GM12865 (cell line): ENCODE measurements at regions not wholly inside any gene's neighbourhood (a gene's known extent, or its start where the extent isn't known, plus 50 kb on each side); places are given as distances from the start of the nearest gene placed in this dataset.
A peak's percentile ranks its signal among the peaks of the same experiment; 100 is the strongest.
"Not testable (repeated sequence)": the region's sequence is repeated elsewhere in the genome, so short reads cannot be mapped to it uniquely, and the experiment has no call there.

Experiments
- DNase-seq: peaks from one replicate; pipeline ENCODE4 v3.0.0; 2010; ENCODE audit warnings: low read depth
- H3K4me3 ChIP-seq: 2 replicates; pipeline ENCODE4 v1.5.1; 2011; ENCODE audit warnings: mild to moderate bottlenecking, low read depth, low read length, control low read depth
- TF ChIP-seq, protein P1 (sequence below): IDR thresholded peaks from 2 replicates; pipeline ENCODE4 v1.5.1; 2011; ENCODE audit warnings: low read length, control low read depth, low read depth, inconsistent platforms; ENCODE audit not compliant: insufficient read depth; ENCODE audit errors: missing control alignments

GRCh38 chr5:116772806-116773205, 198.2 kb upstream of the SEMA6A start:
- H3K4me3 ChIP-seq = no peak overlapping the region
- TF ChIP-seq, protein P1, sequence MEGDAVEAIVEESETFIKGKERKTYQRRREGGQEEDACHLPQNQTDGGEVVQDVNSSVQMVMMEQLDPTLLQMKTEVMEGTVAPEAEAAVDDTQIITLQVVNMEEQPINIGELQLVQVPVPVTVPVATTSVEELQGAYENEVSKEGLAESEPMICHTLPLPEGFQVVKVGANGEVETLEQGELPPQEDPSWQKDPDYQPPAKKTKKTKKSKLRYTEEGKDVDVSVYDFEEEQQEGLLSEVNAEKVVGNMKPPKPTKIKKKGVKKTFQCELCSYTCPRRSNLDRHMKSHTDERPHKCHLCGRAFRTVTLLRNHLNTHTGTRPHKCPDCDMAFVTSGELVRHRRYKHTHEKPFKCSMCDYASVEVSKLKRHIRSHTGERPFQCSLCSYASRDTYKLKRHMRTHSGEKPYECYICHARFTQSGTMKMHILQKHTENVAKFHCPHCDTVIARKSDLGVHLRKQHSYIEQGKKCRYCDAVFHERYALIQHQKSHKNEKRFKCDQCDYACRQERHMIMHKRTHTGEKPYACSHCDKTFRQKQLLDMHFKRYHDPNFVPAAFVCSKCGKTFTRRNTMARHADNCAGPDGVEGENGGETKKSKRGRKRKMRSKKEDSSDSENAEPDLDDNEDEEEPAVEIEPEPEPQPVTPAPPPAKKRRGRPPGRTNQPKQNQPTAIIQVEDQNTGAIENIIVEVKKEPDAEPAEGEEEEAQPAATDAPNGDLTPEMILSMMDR = no peak
- no peak for DNase-seq

GRCh38 chr5:116772152-116772501, 197.5 kb upstream of the SEMA6A start:
- DNase-seq = no peak
- no peak overlapping the region for H3K4me3 ChIP-seq
- TF ChIP-seq, protein P1 = no peak

DNA sequence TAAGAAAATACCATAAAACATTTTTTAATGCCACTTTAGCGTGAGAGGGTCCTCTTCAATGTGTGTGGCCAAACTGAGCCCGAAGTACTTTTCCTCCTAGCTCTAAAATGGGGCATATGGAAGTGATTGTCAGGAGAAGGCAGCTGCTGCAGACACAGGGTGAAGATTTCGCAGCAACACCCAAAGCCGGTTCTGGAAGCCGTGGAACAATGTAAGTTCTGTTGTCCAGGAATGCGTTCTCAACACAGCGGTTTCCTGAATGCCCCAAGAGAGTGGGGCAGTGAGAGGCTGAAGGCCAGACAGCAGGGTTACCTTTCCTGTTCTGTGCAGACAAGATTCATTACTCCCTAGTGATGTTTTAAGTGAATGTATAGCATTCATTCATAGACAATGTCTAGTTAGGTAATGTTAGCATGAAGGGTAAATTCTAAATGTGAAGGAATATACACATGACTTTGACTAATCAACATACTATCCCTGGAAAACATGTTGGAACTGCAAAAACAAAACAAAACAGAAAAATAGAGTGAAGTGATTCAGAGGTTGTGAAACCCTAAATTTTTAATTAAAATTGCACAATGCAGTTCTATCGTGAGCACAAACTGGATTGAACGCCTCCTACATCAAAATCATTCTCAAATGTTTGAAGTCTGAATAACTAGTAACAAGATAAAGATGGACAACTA, 197.0 kb upstream of the SEMA6A start:
- no peak overlapping the region for H3K4me3 ChIP-seq
- no peak for DNase-seq
- TF ChIP-seq, protein P1 = no peak

DNA sequence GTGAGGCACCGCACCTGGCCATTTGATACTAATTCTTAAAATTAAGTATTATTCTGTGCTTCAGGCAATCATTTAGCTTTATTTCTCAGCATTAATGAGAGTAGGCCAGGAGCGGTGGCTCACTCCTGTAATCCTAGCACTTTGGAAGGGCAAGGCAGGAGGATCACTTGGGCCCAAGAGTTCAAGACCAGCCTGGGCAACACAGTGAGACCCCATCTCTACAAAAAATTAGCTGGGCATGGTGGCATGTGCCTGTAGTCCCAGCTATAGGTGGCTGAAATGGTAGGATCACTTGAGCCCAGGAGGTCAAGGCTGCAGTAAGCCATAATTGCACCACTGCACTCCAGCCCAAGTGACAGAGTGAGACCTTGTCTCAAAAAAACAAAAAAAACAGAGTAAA, 195.3 kb upstream of the SEMA6A start:
- H3K4me3 ChIP-seq, DNase-seq: not testable (repeated sequence)

GRCh38 chr5:116769470-116769869, 194.8 kb upstream of the SEMA6A start:
- TF ChIP-seq, protein P1 = no peak
- no peak overlapping the region for H3K4me3 ChIP-seq
- DNase-seq = no peak

GRCh38 chr5:116766470-116766947, 191.9 kb upstream of the SEMA6A start:
- DNase-seq = peak; percentile 73
- TF ChIP-seq, protein P1 = no peak

DNA sequence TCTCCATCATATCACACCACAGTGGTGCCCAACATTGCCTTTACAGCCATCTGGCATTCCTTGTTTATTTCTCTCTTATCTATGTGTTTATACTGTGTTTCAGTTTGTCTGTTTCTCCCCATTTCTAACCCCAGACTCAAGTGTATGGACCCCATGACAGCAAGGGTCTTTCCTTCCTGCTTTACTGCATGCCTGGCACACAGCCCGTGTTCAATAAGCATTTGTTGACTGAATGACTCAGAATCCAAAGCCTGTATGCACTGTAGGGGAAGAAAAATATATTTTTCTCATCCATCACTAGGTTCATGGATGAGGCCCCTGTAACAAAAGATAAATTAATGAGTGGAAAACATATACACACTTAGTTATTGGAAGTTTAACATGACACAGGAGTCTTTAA, 190.8 kb upstream of the SEMA6A start:
- DNase-seq = no peak
- H3K4me3 ChIP-seq = peak overlapping the region; percentile 54
- TF ChIP-seq, protein P1 = no peak

More at GRCh38 chr5:116766470-116766947, 191.9 kb upstream of the SEMA6A start:
- no peak overlapping the region for H3K4me3 ChIP-seq
